NB4 (cell line): ENCODE measurements at regions not wholly inside any gene's neighbourhood (a gene's known extent, or its start where the extent isn't known, plus 50 kb on each side); places are given as distances from the start of the nearest gene placed in this dataset.
"Not testable (repeated sequence)": the region's sequence is repeated elsewhere in the genome, so short reads cannot be mapped to it uniquely, and the experiment has no call there.

Source experiments
- DNase-seq: peaks from one replicate; pipeline ENCODE4 v3.0.0; 2010; ENCODE audit warnings: low read depth
- H3K4me3 ChIP-seq: one replicate; pipeline ENCODE4 v1.5.1; 2011; ENCODE audit warnings: mild to moderate bottlenecking, low read depth, low read length, moderate library complexity
- CTCF ChIP-seq: IDR thresholded peaks from one replicate; pipeline ENCODE4 v1.5.1; 2012; ENCODE audit warnings: low read depth, low read length
- MAX ChIP-seq: IDR thresholded peaks from 2 replicates; pipeline ENCODE4 v1.6.1; 2011; ENCODE audit warnings: low read depth, low read length
- MYC ChIP-seq: IDR thresholded peaks from 2 replicates; pipeline ENCODE4 v1.6.1; 2011; ENCODE audit warnings: low read depth, low read length
- POLR2A ChIP-seq: IDR thresholded peaks from 2 replicates; pipeline ENCODE4 v1.6.1; 2011; ENCODE audit warnings: mild to moderate bottlenecking; ENCODE audit not compliant: insufficient read length; ENCODE audit errors: extremely low read depth

- DNase-seq = no peak
- TF ChIP-seq MYC (no peak), MAX (no peak), POLR2A (no peak)
- no peak overlapping the region for H3K4me3 ChIP-seq
Measured at GRCh38 chr9:115469841-115470240, 351.9 kb upstream of the TNC start.

- not testable (repeated sequence) for DNase-seq, H3K4me3 ChIP-seq
Measured at GRCh38 chr9:115473032-115473431, 355.1 kb upstream of the TNC start.

GRCh38 chr9:115481769-115482168 lies 363.8 kb upstream of the TNC start:
- no peak overlapping the region for H3K4me3 ChIP-seq

GRCh38 chr9:115482747-115483146 lies 364.8 kb upstream of the TNC start:
- DNase-seq = no peak

More at GRCh38 chr9:115481769-115482168, 363.8 kb upstream of the TNC start:
- TF ChIP-seq CTCF (no peak), MYC (no peak), MAX (no peak), POLR2A (no peak)
- DNase-seq = no peak

GRCh38 chr9:115492869-115493268 lies 374.9 kb upstream of the TNC start:
- no peak overlapping the region for H3K4me3 ChIP-seq
- DNase-seq = no peak
- TF ChIP-seq POLR2A = no peak

More at GRCh38 chr9:115482747-115483146, 364.8 kb upstream of the TNC start:
- no peak overlapping the region for H3K4me3 ChIP-seq
- TF ChIP-seq MYC (no peak), CTCF (no peak), MAX (no peak), POLR2A (no peak)

GRCh38 chr9:115494393-115494792 lies 376.4 kb upstream of the TNC start:
- no peak for TF ChIP-seq MAX
- no peak for TF ChIP-seq POLR2A
- no peak for TF ChIP-seq MYC
- TF ChIP-seq CTCF = no peak
- H3K4me3 ChIP-seq = no peak overlapping the region
- DNase-seq = no peak

GRCh38 chr9:115495052-115495635 lies 377.2 kb upstream of the TNC start:
- TF ChIP-seq CTCF = no peak
- TF ChIP-seq MAX = no peak
- no peak for TF ChIP-seq POLR2A
- TF ChIP-seq MYC = no peak
- no peak for DNase-seq
- no peak overlapping the region for H3K4me3 ChIP-seq
